ENCODE measurements at regions not wholly inside any gene's neighbourhood (a gene's known extent, or its start where the extent isn't known, plus 50 kb on each side); places are given as distances from the start of the nearest gene placed in this dataset.

DNA sequence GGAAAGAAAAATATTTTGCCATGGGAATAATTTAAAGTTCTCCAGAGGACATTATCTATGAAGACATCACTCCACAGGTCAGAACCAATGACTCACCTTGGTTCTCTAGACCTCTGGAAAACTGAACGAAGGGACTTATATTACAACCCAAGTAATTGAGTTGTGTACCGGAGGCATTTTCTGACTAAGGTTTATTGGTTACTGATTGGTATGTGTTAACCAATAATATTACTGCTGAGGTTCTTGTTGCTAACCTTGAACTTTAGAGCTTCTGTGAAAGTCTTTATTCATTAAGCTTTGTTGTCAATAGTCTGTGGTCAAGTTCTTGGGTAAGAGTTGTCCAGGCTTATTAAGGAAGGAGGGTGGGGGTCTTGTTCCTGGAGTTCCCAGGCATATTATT lies 78.1 kb upstream of the MTPN start:
- H3K27ac ChIP-seq (ENCODE audit: low read depth, low read length, poor library complexity, severe bottlenecking): no peak overlapping the region
- H2AFZ ChIP-seq (ENCODE audit: low read length): no peak overlapping the region
- H3K9ac ChIP-seq (ENCODE audit: low read length): no peak overlapping the region
- H3K79me2 ChIP-seq (ENCODE audit: insufficient read depth, low read length): no peaks in the 10 kb centered on the region
- no peaks in the 10 kb centered on the region for H3K36me3 ChIP-seq (ENCODE audit: insufficient read depth, low read length)
- H3K4me1 ChIP-seq (ENCODE audit: insufficient read depth, low read length, severe bottlenecking): no peaks in the 10 kb centered on the region
- H3K9me3 ChIP-seq (ENCODE audit: low read length): no peaks in the 10 kb centered on the region
- no peaks in the 10 kb centered on the region for H3K9me2 ChIP-seq (ENCODE audit: low read depth, low read length)
- H3F3A ChIP-seq (ENCODE audit: insufficient read depth, low read length): no peaks in the 10 kb centered on the region
- H3K27me3 ChIP-seq (ENCODE audit: insufficient read depth, low read length): no peaks in the 10 kb centered on the region
- H3K4me2 ChIP-seq (ENCODE audit: low read length): no peak overlapping the region
- H4K20me1 ChIP-seq (ENCODE audit: insufficient read depth, low read length): no peaks in the 10 kb centered on the region
- TF ChIP-seq, protein P1, sequence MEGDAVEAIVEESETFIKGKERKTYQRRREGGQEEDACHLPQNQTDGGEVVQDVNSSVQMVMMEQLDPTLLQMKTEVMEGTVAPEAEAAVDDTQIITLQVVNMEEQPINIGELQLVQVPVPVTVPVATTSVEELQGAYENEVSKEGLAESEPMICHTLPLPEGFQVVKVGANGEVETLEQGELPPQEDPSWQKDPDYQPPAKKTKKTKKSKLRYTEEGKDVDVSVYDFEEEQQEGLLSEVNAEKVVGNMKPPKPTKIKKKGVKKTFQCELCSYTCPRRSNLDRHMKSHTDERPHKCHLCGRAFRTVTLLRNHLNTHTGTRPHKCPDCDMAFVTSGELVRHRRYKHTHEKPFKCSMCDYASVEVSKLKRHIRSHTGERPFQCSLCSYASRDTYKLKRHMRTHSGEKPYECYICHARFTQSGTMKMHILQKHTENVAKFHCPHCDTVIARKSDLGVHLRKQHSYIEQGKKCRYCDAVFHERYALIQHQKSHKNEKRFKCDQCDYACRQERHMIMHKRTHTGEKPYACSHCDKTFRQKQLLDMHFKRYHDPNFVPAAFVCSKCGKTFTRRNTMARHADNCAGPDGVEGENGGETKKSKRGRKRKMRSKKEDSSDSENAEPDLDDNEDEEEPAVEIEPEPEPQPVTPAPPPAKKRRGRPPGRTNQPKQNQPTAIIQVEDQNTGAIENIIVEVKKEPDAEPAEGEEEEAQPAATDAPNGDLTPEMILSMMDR (IDR thresholded peaks at IDR 0.05; ENCODE audit: low read length): no peak
- no peak for TF ChIP-seq EZH2 (IDR thresholded peaks at IDR 0.05; ENCODE audit: borderline replicate concordance, low read length)
- H3K4me3 ChIP-seq (ENCODE audit: low read depth, low read length, poor library complexity, severe bottlenecking): no peak overlapping the region

DNA sequence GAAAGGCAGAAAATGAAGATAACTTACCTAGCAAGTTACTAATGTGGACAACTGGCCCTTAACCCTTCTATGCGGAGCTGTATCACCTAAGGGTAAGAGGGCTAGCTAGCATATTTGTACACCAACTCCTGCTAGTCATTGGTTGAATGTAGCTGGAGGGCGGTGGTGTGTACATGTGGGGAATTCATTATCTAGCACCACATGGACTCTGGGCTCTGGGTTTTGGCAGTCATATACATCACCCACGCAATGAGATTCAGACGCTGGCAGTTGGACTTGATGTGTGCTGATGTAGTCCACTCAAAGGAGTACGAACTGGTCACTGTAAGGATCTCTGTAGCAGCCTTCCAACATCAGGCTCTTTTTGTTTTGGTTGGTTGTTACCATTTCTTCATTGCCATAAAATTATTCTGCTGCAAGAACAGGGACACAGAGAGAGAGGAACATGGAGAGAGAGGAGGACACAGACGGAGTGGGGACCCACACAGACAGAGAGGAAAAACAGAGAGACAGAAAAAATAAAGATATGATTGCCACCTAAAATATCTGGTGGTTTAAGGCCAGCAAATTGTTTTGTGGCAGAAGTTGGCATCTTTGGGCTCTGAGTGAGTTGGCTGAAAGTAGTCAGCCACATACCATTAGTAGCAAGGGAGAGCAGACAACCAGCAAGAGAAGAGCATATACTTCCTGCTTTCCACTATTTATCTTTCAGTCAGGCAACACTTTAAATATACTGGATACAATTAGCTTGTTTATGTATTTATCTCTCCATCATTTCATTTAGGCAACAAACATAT lies 76.7 kb upstream of the MTPN start:
- Histone ChIP-seq H3K27me3 (ENCODE audit: insufficient read depth, low read length) (no peaks in the 10 kb centered on the region), H2AFZ (ENCODE audit: low read length) (no peak overlapping the region), H3F3A (ENCODE audit: insufficient read depth, low read length) (no peaks in the 10 kb centered on the region), H4K20me1 (ENCODE audit: insufficient read depth, low read length) (no peaks in the 10 kb centered on the region), H3K4me3 (ENCODE audit: low read depth, low read length, poor library complexity, severe bottlenecking) (no peak overlapping the region), H3K4me1 (ENCODE audit: insufficient read depth, low read length, severe bottlenecking) (no peaks in the 10 kb centered on the region), H3K9me3 (ENCODE audit: low read length) (no peaks in the 10 kb centered on the region), H3K27ac (ENCODE audit: low read depth, low read length, poor library complexity, severe bottlenecking) (no peak overlapping the region), H3K36me3 (ENCODE audit: insufficient read depth, low read length) (no peaks in the 10 kb centered on the region), H3K79me2 (ENCODE audit: insufficient read depth, low read length) (no peaks in the 10 kb centered on the region), H3K9ac (ENCODE audit: low read length) (no peak overlapping the region), H3K9me2 (ENCODE audit: low read depth, low read length) (no peaks in the 10 kb centered on the region), H3K4me2 (ENCODE audit: low read length) (no peak overlapping the region)
- TF ChIP-seq, protein P1 (IDR thresholded peaks at IDR 0.05; ENCODE audit: low read length): no peak
- no peak for TF ChIP-seq EZH2 (IDR thresholded peaks at IDR 0.05; ENCODE audit: borderline replicate concordance, low read length)

DNA sequence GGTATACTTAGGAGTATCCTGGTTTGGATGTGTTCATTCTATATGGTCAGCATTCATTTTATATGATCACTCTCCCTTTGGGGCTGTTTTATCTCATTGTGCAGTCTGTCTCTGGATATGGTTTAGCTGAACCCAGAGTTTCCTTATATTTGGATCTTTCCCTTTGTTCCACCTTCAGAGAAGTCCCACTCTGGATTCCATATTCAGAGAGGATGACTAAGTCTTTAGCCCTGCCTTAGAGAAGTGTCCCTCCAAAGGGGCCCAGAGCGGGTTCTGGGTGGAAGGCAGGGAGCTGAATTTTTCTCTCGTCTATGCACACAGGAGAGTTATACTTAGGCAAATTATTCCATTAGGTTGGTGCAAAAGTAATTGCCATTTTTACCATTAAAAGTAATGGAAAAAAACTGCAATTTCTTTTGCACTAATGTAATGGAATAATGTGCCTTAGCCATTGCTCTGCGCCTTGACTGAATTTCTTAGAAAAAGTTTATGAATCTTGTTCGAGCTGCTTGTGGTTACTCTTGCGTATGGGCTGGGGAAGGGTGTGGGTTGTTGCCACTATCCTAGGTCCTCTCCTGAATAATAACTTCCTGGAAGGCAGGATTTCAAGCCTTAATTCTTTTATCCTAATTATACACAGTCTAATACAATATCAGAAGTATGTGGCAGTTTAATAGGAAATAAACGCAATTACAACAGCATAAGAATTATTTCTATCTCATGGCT lies 74.2 kb upstream of the MTPN start:
- no peak for TF ChIP-seq EZH2 (IDR thresholded peaks at IDR 0.05; ENCODE audit: borderline replicate concordance, low read length)
- TF ChIP-seq, protein P1 (IDR thresholded peaks at IDR 0.05; ENCODE audit: low read length): no peak
- no peaks in the 10 kb centered on the region for H3K27me3 ChIP-seq (ENCODE audit: insufficient read depth, low read length)
- H3K79me2 ChIP-seq (ENCODE audit: insufficient read depth, low read length): no peaks in the 10 kb centered on the region
- H3F3A ChIP-seq (ENCODE audit: insufficient read depth, low read length): no peaks in the 10 kb centered on the region
- H3K36me3 ChIP-seq (ENCODE audit: insufficient read depth, low read length): no peaks in the 10 kb centered on the region
- no peaks in the 10 kb centered on the region for H3K9me2 ChIP-seq (ENCODE audit: low read depth, low read length)
- no peak overlapping the region for H3K27ac ChIP-seq (ENCODE audit: low read depth, low read length, poor library complexity, severe bottlenecking)
- no peaks in the 10 kb centered on the region for H4K20me1 ChIP-seq (ENCODE audit: insufficient read depth, low read length)
- no peaks in the 10 kb centered on the region for H3K4me1 ChIP-seq (ENCODE audit: insufficient read depth, low read length, severe bottlenecking)
- H3K9me3 ChIP-seq (ENCODE audit: low read length): no peaks in the 10 kb centered on the region
- H2AFZ ChIP-seq (ENCODE audit: low read length): no peak overlapping the region
- no peak overlapping the region for H3K9ac ChIP-seq (ENCODE audit: low read length)
- no peak overlapping the region for H3K4me2 ChIP-seq (ENCODE audit: low read length)
- H3K4me3 ChIP-seq (ENCODE audit: low read depth, low read length, poor library complexity, severe bottlenecking): no peak overlapping the region

Measured in OCI-LY1 (cell line).